Panc1 (cell line): ENCODE measurements at regions not wholly inside any gene's neighbourhood (a gene's known extent, or its start where the extent isn't known, plus 50 kb on each side); places are given as distances from the start of the nearest gene placed in this dataset.

Experiments
- ATAC-seq: fragments of 200-7000 bp; cut with Tn5 transposase; 2 replicates; pipeline ENCODE4 v1.9.1; 2020; ENCODE audit warnings: mild to moderate bottlenecking, moderate library complexity
- BruUV-seq: library from RNA; stranded (reverse); fragments of 400-500 nt; replicated peaks from 2 replicates; lab custom pipeline; 2021; lab: Mats Ljungman, UMichigan
- CTCF ChIA-PET: fragments of 300-600 bp; sonication (Branson Sonifier 250); formaldehyde crosslinking; loops from one replicate; lab custom pipeline; 2022; ENCODE audit warnings: antibody characterized with exemption; lab: Charles Lee
- POLR2A ChIA-PET: fragments of 300-600 bp; sonication (Branson Sonifier 250); formaldehyde crosslinking; loops from one replicate; lab custom pipeline; 2022; ENCODE audit warnings: antibody characterized with exemption; lab: Charles Lee
- DNase-seq: peaks from one replicate; pipeline ENCODE4 v3.0.0-alpha.2; 2010; ENCODE audit warnings: low read depth, low spot score
- H3K27ac ChIP-seq: 2 replicates; pipeline ENCODE4 v1.5.1; 2011; ENCODE audit warnings: mild to moderate bottlenecking, low read length, inconsistent platforms
- H3K27me3 ChIP-seq: fragments of 200-500 bp; sonication (Bioruptor generic); 2 replicates; pipeline ENCODE4 v1.6.0; 2014; ENCODE audit warnings: low read length, inconsistent platforms; ENCODE audit not compliant: control insufficient read depth, insufficient read depth
- H3K36me3 ChIP-seq: fragments of 200-500 bp; sonication (Bioruptor generic); 2 replicates; pipeline ENCODE4 v1.5.1; 2014; ENCODE audit warnings: inconsistent platforms, mild to moderate bottlenecking, low read length, moderate library complexity; ENCODE audit not compliant: control insufficient read depth, insufficient read depth
- H3K4me1 ChIP-seq: 2 replicates; pipeline ENCODE4 v1.5.1; 2011; ENCODE audit warnings: inconsistent platforms, mild to moderate bottlenecking, low read length, moderate library complexity; ENCODE audit not compliant: control insufficient read depth, insufficient read depth
- H3K4me3 ChIP-seq, 2 experiments: 2 replicates each; pipeline ENCODE4 v1.5.1; 2011 to 2012; ENCODE audit warnings: low read depth in 2 of 2, low read length in 2 of 2, mild to moderate bottlenecking in 2 of 2, inconsistent platforms in 1 of 2, moderate library complexity in 1 of 2
- H3K9me3 ChIP-seq: fragments of 200-500 bp; sonication (Bioruptor generic); 2 replicates; pipeline ENCODE4 v1.5.1; 2014; ENCODE audit warnings: low read depth, mild to moderate bottlenecking, inconsistent platforms, low read length, moderate library complexity; ENCODE audit not compliant: control insufficient read depth, insufficient read depth
- CTCF ChIP-seq: fragments of 450-650 bp; IDR thresholded peaks from 2 replicates; pipeline ENCODE4 v1.5.1; 2017; ENCODE audit warnings: mild to moderate bottlenecking
- POLR2AphosphoS5 ChIP-seq: IDR thresholded peaks from 2 replicates; pipeline ENCODE4 v1.6.1; 2012; ENCODE audit warnings: mild to moderate bottlenecking, low read depth, low read length, moderate library complexity
- REST ChIP-seq, 2 experiments: IDR thresholded peaks; 2 replicates each; pipeline ENCODE4 v1.6.1; 2011 to 2012; ENCODE audit warnings: low read depth in 2 of 2, control low read depth in 1 of 2, low read length in 1 of 2, mild to moderate bottlenecking in 1 of 2, moderate library complexity in 1 of 2; ENCODE audit not compliant: insufficient read depth in 1 of 2
- SIN3A ChIP-seq: IDR thresholded peaks from 2 replicates; pipeline ENCODE4 v1.6.1; 2012; ENCODE audit warnings: low read depth, mild to moderate bottlenecking, low read length, moderate library complexity, borderline replicate concordance; ENCODE audit not compliant: insufficient read depth
- TCF7L2 ChIP-seq: IDR thresholded peaks from 2 replicates; pipeline ENCODE4 v1.6.1; 2011; ENCODE audit warnings: mild to moderate bottlenecking, low read depth, low read length, inconsistent platforms
- in situ Hi-C: cut with HindIII; loops from 2 replicates; pipeline ENCODE4 v1.10.0; 2016; ENCODE audit warnings: low sequenced_read_pairs, low pct_unique_long_range_greater_than_20kb
- intact Hi-C: fragments of 100-400 bp; cut with micrococcal nuclease; formaldehyde crosslinking; loops from one replicate; pipeline ENCODE4 v1.10.0; 2022; ENCODE audit not compliant: unreplicated experiment

- POLR2A ChIA-PET, result no interaction called here
- Histone ChIP-seq H3K27ac (no peak overlapping the region), H3K27me3 (peaks cover 19% of the 10 kb centered on the region; the same call in 1 of the 2 replicates), H3K9me3 (no peaks in the 10 kb centered on the region), H3K36me3 (no peaks in the 10 kb centered on the region), H3K4me1 (no peaks in the 10 kb centered on the region), H3K4me3 (no peak overlapping the region)
- CTCF ChIA-PET, result no interaction called here
- in situ Hi-C loops (no loop called here), intact Hi-C loops (no loop called here)
- BruUV-seq, result no TSS peak
- no peak for ATAC-seq
- no peak for DNase-seq
- TF ChIP-seq TCF7L2, result no peak
Observed at GRCh38 chr12:114500131-114500530, 94.2 kb upstream of the TBX5 start.

- in situ Hi-C loops (no loop called here), intact Hi-C loops (no loop called here)
- BruUV-seq, result no TSS peak
- POLR2A ChIA-PET, result no interaction called here
- Histone ChIP-seq H3K4me3 (no peak overlapping the region), H3K9me3 (no peaks in the 10 kb centered on the region), H3K27me3 (peaks cover 12% of the 10 kb centered on the region; the same call in 1 of the 2 replicates), H3K36me3 (no peaks in the 10 kb centered on the region), H3K4me1 (no peaks in the 10 kb centered on the region), H3K27ac (no peak overlapping the region)
- DNase-seq (no peak), ATAC-seq (no peak)
- CTCF ChIA-PET, result interaction anchor here (0.6 kb wide), 1 partner anchor 828 kb away, joined by 11 read pairs; no protein-coding TSS in a partner anchor
- TF ChIP-seq CTCF, result no peak
- TF ChIP-seq SIN3A, result no peak
- no peak for TF ChIP-seq TCF7L2
- no peak for TF ChIP-seq REST (IDR thresholded peaks at IDR 0.05; ENCODE audit: insufficient read depth in 1 of 2, low read depth in 2 of 2, low read length in 1 of 2)
- no peak for TF ChIP-seq POLR2AphosphoS5
Observed at GRCh38 chr12:114499338-114499737, 93.4 kb upstream of the TBX5 start.

- peaks cover 2% of the 10 kb centered on the region; the same call in 1 of the 2 replicates for H3K27me3 ChIP-seq
- no peak for TF ChIP-seq SIN3A
- no peak for TF ChIP-seq TCF7L2
- TF ChIP-seq POLR2AphosphoS5, result no peak
- TF ChIP-seq REST (IDR thresholded peaks at IDR 0.05; ENCODE audit: insufficient read depth in 1 of 2, low read depth in 2 of 2, low read length in 1 of 2), result no peak
- no peak for TF ChIP-seq CTCF
- no peak overlapping the region for H3K4me3 ChIP-seq
- H3K27ac ChIP-seq, result no peak overlapping the region
- no TSS peak for BruUV-seq
- no peaks in the 10 kb centered on the region for H3K36me3 ChIP-seq
- intact Hi-C loops (no loop called here), in situ Hi-C loops (no loop called here)
- H3K9me3 ChIP-seq, result no peaks in the 10 kb centered on the region
- ATAC-seq (no peak), DNase-seq (no peak)
- ChIA-PET CTCF (no interaction called here), POLR2A (no interaction called here)
- H3K4me1 ChIP-seq, result no peaks in the 10 kb centered on the region
Observed at GRCh38 chr12:114491916-114492315, 86.0 kb upstream of the TBX5 start.
